Caki2 (cell line): ENCODE measurements at regions not wholly inside any gene's neighbourhood (a gene's known extent, or its start where the extent isn't known, plus 50 kb on each side); places are given as distances from the start of the nearest gene placed in this dataset.
"Not testable (repeated sequence)": the region's sequence is repeated elsewhere in the genome, so short reads cannot be mapped to it uniquely, and the experiment has no call there.

Experiments
- DNase-seq: peaks from one replicate; pipeline ENCODE4 v3.0.0-alpha.2; 2015; ENCODE audit warnings: low read depth
- in situ Hi-C: cut with HindIII; loops from 2 replicates; pipeline ENCODE4 v1.10.0; 2016; ENCODE audit warnings: low sequenced_read_pairs, low pct_unique_long_range_greater_than_20kb, mixed read lengths

DNA sequence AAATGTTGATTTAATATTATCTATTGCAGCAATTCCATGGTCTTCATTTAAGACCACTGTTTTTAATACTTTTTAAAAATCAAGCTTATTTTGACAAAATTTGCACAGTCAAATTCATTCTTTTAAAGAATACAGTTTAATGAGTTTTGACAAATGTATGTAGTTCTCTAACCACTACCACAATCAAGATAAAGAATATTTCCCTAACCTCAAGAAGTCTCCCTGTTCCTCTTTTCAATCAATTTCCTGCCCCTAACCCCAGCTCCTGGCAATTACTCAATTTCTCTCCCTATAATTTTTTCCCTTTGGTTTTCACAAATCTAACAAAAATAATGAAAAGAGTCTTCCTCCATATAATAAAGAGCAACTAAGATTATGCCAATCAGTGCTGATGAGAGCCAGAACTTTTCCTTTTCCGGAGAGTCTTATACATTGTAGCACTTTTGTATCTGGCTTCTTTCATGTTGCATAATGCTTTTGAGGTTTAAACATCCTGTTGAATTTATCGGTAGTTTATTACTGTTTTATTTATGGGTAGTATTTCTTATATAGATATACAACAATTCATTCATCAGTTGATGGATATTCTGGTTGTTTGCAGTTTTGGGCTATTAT, 231.7 kb downstream of the AASDHPPT start:
- in situ Hi-C loops, result no loop called here
- DNase-seq, result no peak

DNA sequence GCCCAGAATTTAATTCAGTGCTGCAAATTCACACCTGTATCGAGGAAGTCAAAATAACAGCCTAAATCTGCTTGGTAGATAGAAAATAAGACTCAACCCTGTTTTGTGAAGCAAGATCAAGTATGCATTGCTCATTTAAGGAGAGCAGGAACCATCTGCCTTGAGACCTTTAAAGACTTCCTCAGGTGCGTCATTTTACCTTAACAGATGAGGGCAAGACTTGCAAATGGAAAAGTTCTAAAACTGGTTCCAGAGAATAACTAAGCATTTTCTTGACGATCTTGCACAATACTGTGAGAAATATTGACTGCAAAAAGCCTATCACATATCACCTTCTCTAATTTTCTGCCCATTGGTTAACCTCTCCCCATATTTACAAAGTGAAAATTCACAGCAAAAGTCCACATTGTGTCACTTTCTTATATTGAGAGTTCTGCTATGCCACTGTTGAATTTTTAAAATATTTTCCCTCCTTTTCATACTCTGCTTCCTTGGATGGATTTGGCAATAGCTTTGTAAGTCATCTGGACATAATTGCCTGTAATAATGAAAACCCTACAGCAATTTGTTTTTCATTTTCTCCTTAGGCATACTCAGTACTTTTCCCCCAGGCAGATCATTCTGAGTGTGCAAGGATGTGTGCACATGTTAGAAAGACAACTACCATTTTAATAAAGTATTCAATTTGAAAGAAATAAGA, 234.2 kb downstream of the AASDHPPT start:
- in situ Hi-C loops, result no loop called here

DNA sequence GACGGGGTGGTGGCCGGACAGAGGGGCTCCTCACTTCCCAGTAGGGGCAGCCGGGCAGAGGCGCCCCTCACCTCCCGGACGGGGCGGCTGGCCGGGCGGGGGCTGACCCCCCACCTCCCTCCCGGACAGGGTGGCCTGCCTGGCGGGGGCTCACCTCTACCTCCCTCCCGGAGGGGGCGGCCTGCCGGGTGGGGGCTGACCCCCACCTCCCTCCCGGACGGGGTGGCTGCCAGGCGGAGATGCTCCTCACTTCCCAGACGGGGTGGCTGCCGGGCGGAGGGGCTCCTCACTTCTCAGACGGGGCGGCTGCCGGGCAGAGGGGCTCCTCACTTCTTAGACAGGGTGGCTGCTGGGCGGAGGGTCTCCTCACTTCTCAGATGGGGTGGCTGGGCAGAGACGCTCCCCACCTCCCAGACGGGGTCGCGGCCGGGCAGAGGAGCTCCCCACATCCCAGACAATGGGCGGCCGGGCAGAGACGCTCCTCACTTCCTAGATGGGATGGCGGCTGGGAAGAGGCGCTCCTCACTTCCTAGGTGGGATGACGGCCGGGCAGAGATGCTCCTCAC, 239.8 kb downstream of the AASDHPPT start:
- DNase-seq, in situ Hi-C loops: not testable (repeated sequence)

More for the DNA sequence above, 234.2 kb downstream of the AASDHPPT start:
- no peak for DNase-seq

DNA sequence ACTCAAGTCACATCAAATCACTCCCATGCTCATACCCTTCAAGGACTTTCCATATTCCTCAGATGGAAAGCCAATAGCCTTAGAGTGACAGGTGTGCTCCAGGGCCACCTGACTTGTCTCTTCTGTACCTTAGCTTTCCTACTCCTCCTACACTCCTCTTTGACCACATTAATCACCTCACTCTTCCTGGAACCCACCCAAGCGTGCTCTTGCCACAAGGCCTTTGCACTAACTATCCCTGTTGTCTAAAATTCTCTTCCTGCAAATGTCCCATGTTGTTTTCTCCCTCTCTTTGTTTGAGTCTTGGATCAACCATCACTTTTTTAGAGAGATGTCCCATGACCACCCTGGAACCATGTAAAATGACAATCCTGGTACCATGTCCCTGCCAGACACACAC, 244.1 kb downstream of the AASDHPPT start:
- in situ Hi-C loops, result no loop called here
- DNase-seq, result no peak

DNA sequence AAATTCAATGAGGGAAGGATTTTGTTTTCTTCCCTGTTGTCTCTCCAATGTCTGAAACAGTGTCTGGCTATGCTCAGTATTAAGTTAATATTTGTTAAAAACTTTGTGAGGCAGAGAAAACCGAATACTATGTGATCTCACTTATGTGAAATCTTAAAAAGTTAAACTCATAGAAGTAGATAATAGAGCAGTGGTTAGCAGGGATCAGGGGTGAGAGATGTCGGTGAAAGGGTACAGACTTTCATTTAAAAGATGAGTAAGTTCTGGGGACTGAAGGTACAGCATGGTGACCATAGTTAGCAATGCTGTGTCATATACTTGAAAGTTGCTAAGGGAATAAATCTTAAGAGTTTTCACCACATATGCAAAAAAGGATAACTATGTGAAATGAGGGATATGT, 244.6 kb downstream of the AASDHPPT start:
- in situ Hi-C loops, result no loop called here
- no peak for DNase-seq

DNA sequence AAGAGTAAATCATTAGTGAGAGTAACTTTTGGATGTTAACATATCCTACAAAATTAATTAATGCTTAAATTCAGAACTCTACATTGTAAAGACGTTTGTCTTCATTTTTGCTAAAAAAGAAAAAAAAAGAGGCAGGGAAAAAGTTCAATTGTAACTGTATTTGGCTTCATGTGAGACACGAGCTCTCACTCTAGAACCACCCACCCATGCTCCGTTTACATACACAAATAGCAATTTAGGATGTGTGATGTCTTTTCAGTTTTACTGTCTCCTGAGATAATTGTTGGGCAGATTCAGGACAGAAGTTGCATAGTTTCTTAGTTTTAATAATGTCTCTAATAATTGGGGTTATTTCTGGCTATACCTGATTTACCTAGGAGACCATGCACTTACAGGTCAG, 248.6 kb downstream of the AASDHPPT start:
- in situ Hi-C loops, result no loop called here
- no peak for DNase-seq

DNA sequence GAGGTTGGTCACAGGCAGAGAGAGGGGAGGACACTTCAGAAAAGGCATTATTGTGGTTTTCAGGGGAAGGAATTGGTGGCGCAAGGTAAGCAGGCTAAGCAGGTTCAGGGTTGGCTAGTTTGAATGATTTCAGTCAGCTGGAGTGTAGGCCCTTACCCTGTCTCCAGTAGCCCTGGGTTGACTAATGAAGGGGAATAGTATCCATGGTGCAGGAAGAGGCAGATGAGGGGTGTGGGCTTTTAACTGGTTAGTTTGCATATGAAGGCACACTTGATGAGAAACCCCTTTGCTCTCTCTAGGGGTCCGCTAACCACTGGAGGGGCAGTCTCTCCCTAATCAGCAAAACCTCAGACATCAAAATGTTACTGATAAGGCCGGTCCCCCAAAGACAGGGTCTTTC, 249.7 kb downstream of the AASDHPPT start:
- no peak for DNase-seq
- in situ Hi-C loops, result no loop called here

DNA sequence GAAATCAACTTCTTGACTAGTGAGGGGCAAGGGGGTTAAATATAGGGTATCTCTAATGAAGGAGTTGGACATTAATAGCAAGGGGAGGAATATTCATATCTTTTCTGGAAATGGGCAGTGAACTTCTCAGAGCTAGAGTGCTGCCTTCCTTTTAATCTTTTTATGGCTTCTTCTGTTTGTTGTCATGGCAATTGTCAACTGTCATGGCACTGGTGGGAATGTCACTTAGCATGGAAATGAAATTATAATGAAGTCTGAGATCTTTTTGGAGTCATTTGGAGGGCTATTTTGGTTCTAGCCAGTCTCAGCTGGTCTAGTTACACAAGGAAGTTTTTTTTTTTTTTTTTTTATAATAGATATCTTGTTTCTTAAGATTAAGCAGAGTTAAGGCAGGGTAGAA, 250.2 kb downstream of the AASDHPPT start:
- DNase-seq, result no peak
- in situ Hi-C loops, result no loop called here

DNA sequence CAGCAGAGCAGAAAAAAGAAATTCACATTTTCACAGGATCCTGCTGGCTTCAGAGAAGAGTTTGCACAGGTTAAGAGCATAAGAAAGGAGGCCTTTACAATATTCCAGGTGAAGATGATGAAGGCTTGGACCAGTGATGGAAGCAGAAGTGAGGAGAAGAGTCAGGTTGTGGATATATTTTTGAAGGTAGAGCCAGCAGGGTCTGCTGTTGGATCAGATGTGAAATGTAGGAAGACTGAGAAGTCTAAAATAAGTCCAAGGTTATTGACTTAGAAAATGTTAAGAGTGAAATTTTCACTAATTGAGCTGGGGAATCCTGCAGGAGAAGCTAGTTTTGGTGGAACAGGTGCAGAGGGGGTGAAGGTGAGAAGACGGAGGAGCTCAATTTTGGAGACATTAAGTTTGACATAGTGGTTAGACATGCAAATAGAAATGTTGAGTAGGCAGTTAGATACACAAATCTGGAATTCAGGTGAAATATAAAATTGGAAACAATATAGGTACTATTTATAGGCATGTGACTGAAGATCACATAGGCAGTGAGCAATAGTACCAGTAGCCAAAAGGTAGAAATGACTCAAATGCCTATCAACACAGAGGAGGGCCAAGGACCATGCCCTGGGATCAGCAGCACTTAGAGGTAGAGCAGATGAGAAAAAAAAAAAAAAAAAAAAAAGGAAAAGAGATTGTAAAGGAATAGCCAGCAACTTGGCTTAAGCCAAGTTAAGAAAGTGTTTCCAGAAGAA, 252.0 kb downstream of the AASDHPPT start:
- in situ Hi-C loops, result no loop called here
- no peak for DNase-seq

DNA sequence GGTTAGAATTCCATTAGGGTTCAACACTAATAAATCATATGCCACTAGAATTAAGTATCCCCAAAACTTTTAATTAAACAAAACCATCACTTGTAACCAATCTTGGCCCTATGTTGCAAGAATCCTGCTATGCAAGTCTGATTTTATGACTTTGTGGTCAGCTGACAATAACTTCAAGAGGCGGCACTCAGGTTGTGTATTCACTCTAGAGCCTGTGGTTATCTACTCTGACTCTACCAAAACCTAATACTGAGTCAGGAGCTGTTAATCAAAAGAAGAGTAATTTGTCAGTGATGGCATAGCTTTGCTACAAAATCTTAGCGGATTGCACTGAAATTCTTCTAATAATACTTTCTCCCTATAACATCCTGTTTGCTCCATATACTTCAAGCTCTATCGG, 253.7 kb downstream of the AASDHPPT start:
- DNase-seq, result no peak
- in situ Hi-C loops, result no loop called here

DNA sequence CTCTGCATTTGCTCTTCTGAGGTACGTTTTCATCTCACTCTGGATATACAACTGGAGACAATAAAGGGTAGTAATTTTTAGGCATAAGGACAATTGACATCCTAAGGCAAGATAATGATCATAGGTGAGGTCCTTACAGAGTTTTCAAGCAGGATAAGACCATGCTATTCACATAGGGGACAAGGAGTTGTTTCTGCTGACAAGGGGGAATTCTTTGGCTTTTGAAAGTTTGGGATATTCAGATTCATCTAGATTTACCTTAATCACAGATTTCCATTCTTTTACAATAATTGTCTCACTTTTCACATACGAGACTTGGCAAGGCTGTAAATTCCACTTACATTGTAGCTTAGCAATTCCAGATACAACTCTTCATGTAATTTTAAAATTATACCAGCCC, 256.2 kb downstream of the AASDHPPT start:
- in situ Hi-C loops, result no loop called here
- DNase-seq, result no peak

DNA sequence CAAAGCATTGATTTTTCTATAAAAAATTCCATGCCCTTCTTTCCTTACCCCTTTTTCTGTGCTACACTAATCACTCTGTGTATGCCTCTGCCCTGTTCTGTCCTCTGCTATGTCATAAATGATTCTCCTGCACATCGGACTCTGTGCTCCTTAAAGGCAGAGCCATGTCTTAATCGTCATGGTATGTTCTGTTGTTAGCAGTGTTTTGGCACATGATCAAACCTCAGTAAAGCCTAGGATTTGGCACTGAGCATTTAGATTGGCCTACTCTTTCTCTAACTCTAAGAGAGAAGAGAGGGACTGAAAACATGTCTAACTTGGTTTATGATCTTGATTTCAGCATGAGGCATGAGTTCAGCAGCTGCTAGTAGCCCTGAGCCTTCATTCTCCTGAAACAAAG, 266.9 kb downstream of the AASDHPPT start:
- in situ Hi-C loops, result no loop called here

DNA sequence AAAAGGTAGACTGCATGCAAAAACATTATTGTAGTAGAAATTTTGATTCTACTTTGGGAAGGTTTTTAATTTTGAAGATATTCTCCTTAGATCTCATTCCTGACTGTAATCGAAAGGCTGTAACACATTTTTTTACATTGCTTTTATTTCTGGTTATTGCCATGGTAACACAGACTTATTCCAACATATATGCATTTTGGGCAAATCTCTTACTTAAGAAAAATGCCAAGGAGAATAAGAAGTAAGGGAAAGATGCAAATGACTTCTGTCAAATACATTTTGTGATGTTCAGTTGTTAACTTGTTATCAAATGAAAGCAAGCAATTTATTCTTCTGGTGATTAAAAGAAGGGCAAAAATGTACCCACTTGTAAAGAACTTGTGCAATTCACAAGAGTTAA, 267.5 kb downstream of the AASDHPPT start:
- in situ Hi-C loops, result no loop called here
- DNase-seq, result no peak

More for the DNA sequence above, 266.9 kb downstream of the AASDHPPT start:
- DNase-seq, result no peak

DNA sequence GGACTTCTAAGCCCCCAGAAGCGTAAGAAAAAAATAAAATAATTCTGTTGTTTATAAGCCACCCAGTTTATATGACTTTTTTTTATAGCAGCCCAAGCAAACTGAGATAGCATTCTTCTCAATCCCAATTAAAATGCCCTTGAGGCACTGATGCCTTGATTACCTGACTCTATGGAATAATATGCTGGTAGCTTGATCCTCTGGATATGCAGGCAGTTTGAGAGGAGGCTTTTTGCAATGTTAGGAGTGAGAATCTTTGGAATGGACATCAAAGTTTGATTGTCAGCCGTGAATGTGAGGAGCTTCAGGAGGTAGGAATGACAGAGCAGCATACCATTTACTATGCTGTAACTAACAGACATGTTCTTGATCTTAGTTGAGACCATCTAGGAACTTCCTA, 275.6 kb downstream of the AASDHPPT start:
- in situ Hi-C loops, result no loop called here

DNA sequence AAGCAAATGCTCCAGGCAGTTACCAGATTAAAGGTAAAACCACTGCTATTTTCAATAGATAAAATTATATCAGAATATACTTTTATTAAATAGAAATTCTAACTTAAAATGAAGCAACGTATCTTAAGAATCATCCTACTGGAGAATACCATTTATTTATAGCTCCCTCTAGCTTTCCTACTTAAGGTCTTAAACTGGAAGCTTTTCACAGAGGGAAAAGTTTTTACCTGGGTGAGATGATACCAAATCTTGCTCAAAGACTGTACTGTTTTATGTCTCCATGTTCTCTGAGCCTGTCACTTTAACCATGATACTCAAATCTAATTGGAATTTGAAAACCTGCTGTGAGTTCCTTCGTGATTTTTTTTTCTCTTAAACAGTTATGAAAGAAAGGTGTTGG, 291.8 kb downstream of the AASDHPPT start:
- in situ Hi-C loops, result no loop called here
- DNase-seq, result no peak

More for the DNA sequence above, 275.6 kb downstream of the AASDHPPT start:
- DNase-seq, result no peak

DNA sequence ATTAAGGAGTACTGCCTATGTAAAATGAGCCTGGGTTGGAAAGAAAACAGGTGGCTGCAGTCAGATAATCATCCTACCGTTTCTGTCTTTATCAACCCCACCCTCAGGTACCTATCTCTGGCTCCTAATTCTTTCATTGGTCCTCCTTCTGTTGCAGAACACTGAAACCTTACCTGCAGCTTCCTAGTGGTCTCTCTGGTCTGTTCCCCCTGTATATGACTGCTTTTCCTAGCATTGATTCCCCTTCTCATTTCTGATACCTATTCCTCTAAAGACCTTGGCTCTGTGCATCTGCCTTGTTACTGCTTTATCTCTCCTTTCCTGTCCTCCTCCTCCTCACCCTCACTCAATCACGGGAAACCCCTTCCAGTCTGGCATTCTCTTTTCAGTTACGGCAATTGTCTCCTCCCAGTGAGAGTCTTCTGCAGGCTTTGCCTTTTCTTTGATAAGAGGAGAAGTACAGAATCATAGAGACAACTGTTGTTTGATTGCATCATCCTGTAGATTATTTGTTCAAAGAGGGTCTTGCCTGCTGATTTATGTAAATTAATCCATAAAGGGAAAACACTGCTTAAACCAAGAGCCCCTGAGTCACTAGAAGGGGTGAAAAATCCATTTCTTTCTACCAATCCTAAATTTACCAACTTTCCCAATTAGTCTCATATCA, 301.2 kb downstream of the AASDHPPT start:
- in situ Hi-C loops, result no loop called here
- DNase-seq, result no peak

DNA sequence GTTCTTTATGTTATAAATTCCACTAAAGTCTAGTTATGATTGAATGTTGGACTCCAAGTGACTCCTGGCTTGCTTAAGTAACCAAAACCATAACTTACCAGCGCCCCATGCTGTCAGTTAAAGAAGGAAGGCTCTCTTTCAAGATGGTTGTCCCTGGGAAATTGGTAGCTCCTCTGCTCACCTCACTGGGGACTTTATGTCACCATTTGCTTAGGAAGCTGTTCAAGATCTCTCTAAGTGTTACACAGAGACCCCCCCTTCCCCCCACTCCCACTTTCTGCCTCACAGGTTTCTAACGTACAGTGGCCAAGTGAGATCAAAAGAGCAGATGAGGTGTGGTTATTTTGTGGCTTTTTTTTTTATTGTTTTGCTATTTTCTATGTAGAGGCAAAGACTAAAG, 301.8 kb downstream of the AASDHPPT start:
- in situ Hi-C loops, result no loop called here

DNA sequence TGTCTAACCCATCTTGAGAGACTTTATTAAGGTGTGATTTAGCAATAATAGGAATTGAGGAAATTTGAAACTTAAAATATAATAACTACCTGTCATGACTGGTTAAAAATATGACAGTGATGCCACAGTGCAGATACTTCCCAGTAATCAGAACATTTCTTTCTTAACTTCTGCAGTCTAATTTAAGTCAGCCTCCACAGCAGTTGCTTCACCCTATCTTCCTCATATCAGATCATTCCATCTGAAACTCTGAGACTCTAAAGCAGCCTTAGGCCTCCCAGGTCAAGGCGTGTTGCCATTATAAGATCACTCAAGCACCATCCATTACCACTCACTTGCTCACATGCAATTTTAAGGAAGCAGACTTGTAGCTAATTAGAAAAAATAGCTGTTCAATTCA, 302.2 kb downstream of the AASDHPPT start:
- in situ Hi-C loops, result no loop called here
- DNase-seq, result no peak

More for the DNA sequence above, 301.8 kb downstream of the AASDHPPT start:
- DNase-seq, result no peak

DNA sequence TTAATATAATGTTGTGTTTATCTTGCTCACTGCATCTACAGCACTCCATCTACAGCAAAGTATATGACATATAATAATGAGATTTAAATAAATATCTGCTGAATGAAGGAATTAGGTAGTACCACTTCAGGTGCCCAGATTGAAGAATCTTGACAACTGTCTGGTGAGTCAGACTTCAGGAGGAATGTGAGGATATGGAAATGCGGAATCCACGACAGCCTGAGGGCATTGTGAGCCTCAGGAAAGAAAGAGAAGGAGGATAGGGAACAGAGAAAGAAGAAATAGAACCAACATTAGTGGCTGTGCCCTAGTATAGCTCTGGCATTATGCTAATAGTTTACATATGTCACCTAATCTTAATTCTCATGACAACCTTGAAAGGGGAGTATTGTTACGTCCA, 304.4 kb downstream of the AASDHPPT start:
- DNase-seq, result no peak
- in situ Hi-C loops, result no loop called here
